ENCODE measurements at regions not wholly inside any gene's neighbourhood (a gene's known extent, or its start where the extent isn't known, plus 50 kb on each side); places are given as distances from the start of the nearest gene placed in this dataset.

DNA sequence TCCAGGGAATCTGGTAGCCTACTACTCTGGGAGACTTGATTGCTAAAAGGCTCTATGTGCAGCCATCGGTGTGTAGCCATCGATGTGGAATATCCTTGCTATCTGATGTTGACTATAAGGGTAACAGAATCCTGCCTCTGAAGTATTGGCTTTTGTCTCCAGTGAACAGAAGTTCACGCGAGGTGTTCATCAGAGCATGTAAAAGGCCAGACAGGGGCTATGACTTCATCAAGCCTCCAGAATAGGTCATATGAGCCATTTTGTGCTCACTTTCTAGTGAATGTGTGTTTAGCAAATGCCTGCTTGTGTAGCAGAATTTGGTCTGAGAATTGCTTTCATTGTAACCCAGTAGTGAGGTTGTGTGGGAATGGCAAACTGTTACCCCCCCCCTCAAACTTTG is 66.8 kb upstream of the RAD23B start:
- TF ChIP-seq, protein P1, sequence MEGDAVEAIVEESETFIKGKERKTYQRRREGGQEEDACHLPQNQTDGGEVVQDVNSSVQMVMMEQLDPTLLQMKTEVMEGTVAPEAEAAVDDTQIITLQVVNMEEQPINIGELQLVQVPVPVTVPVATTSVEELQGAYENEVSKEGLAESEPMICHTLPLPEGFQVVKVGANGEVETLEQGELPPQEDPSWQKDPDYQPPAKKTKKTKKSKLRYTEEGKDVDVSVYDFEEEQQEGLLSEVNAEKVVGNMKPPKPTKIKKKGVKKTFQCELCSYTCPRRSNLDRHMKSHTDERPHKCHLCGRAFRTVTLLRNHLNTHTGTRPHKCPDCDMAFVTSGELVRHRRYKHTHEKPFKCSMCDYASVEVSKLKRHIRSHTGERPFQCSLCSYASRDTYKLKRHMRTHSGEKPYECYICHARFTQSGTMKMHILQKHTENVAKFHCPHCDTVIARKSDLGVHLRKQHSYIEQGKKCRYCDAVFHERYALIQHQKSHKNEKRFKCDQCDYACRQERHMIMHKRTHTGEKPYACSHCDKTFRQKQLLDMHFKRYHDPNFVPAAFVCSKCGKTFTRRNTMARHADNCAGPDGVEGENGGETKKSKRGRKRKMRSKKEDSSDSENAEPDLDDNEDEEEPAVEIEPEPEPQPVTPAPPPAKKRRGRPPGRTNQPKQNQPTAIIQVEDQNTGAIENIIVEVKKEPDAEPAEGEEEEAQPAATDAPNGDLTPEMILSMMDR (IDR thresholded peaks at IDR 0.05), result no peak
- TF ChIP-seq EZH2 (IDR thresholded peaks at IDR 0.05; ENCODE audit: borderline replicate concordance, insufficient read depth, low read depth, low read length, poor library complexity, severe bottlenecking), result no peak
